ENCODE measurements at regions not wholly inside any gene's neighbourhood (a gene's known extent, or its start where the extent isn't known, plus 50 kb on each side); places are given as distances from the start of the nearest gene placed in this dataset.

DNA sequence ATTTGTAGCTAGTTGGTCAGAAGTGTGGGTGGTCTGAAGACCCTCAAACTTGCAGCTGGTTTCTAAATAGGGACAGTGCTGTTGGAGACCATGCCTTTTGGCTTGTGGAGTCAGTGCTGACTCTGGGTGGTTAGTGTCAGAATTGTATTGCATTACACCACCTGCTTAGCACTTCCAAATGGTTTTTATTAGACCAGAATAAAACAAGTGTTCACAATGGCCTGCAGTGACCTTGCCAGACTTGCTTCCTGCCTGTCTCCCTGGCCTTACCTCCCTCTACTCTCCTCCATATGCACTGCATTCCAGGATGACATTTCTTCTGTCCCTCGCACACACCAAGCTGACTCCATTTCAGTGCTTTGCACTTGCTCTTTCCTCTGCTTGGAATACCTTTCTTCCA, 72.7 kb upstream of the CNIH3 start:
- Histone ChIP-seq H2BK120ac (replicated peaks; ENCODE audit: low read depth, low read length) (no peak overlapping the region), H3K27ac (ENCODE audit: low read depth, low read length) (no peak overlapping the region), H3K14ac (ENCODE audit: insufficient read length) (no peak overlapping the region), H3K79me1 (ENCODE audit: low read depth, low read length) (no peaks in the 10 kb centered on the region), H2BK5ac (ENCODE audit: low read depth, low read length) (no peak overlapping the region), H3K23me2 (ENCODE audit: low read depth, low read length) (no peaks in the 10 kb centered on the region), H2BK15ac (ENCODE audit: low read length) (no peak overlapping the region), H3K56ac (replicated peaks; ENCODE audit: insufficient read length, low read depth, low read length) (no peak overlapping the region), H3K79me2 (ENCODE audit: control insufficient read depth in 1 of 2, insufficient read depth in 2 of 2, low read length in 2 of 2) (no peaks in the 10 kb centered on the region), H4K8ac (ENCODE audit: extremely low read depth, insufficient read depth, low read length) (no peak overlapping the region), H3K4me3 (ENCODE audit: extremely low read depth in 1 of 4, insufficient read depth in 2 of 4, low read depth in 3 of 4, low read length in 4 of 4) (no peak overlapping the region), H3K4ac (replicated peaks; ENCODE audit: insufficient read length, low read depth, low read length) (no peak overlapping the region), H4K91ac (replicated peaks; ENCODE audit: insufficient read length, low read length) (no peak overlapping the region), H3K27me3 (replicated peaks in 1 of 4; ENCODE audit: control insufficient read depth in 3 of 4, extremely low read depth in 1 of 4, insufficient read depth in 3 of 4, low read length in 3 of 4) (no peaks in the 10 kb centered on the region), H2BK20ac (ENCODE audit: low read length) (no peak overlapping the region; the same call in 1 of the 2 replicates), H3K36me3 (ENCODE audit: control insufficient read depth in 2 of 4, insufficient read depth in 4 of 4, low read length in 3 of 4) (no peaks in the 10 kb centered on the region; a peak in 1 of 8 replicates), H4K20me1 (replicated peaks in 1 of 2; ENCODE audit: control insufficient read depth in 1 of 2, insufficient read depth in 2 of 2, low read length in 2 of 2) (no peaks in the 10 kb centered on the region), H4K5ac (ENCODE audit: insufficient read length, low read depth, low read length) (no peak overlapping the region), H3K9me3 (ENCODE audit: insufficient read depth in 2 of 2, low read depth in 1 of 2, low read length in 1 of 2) (no peaks in the 10 kb centered on the region), H3K4me2 (ENCODE audit: insufficient read depth in 1 of 2, low read depth in 2 of 2, low read length in 2 of 2) (no peak overlapping the region), H2AK5ac (ENCODE audit: low read depth, low read length) (no peak overlapping the region), H3K23ac (ENCODE audit: insufficient read length) (no peak overlapping the region), H3K4me1 (replicated peaks in 1 of 4; ENCODE audit: control insufficient read depth in 3 of 4, insufficient read depth in 4 of 4, low read length in 3 of 4) (peaks cover 0 to 4% (median 0%) of the 10 kb centered on the region in 4 experiments; a peak in 1 of 7 replicates), H3K18ac (ENCODE audit: extremely low read depth, low read length) (no peak overlapping the region), H2AFZ (ENCODE audit: low read length) (0 out of 2 replicates have a peak overlapping the region, but pooled peaks have one; percentile 19), H2BK12ac (ENCODE audit: low read depth, low read length) (peak overlapping the region; percentile 28; the same call in 1 of the 2 replicates), H3K9ac (replicated peaks in 1 of 4; ENCODE audit: extremely low read depth in 1 of 4, low read depth in 3 of 4, low read length in 3 of 4) (no peak overlapping the region)
- FAIRE-seq (no peak), DNase-seq (ENCODE audit: low read depth in 1 of 2, low spot score in 2 of 2) (no peak)
- POLR2A ChIA-PET (ENCODE audit: partially characterized antibody): no interaction called here
- 73% methylated on average over 1 of the region's 1 CpG; no CpG with 5 or more reads in 1 of the 2 experiments for WGBS, 2 experiments (ENCODE audit: extremely low coverage in 1 of 2, insufficient coverage in 1 of 2, insufficient read length in 1 of 2, insufficient replicate concordance in 2 of 2, low coverage in 1 of 2, low lambda C conversion rate in 2 of 2, missing lambda C conversion rate in 1 of 2)
- CTCF ChIA-PET (ENCODE audit: partially characterized antibody): interaction anchor here (1.0 to 2.4 kb wide), 3 partner anchors 13 to 307 kb away, joined by 4 to 7 read pairs (median 5); no protein-coding TSS in a partner anchor
- TF ChIP-seq GTF2F1 (IDR thresholded peaks at IDR 0.05; ENCODE audit: borderline replicate concordance, low read depth, low read length) (no peak), TAF1 (IDR thresholded peaks at IDR 0.05; ENCODE audit: low read depth, low read length) (no peak), RFX5 (IDR thresholded peaks at IDR 0.05; ENCODE audit: borderline replicate concordance, low read depth, low read length) (no peak), SP1 (IDR thresholded peaks at IDR 0.05; ENCODE audit: low read depth, low read length) (no peak), TBP (IDR thresholded peaks at IDR 0.05; ENCODE audit: low read depth, low read length) (no peak), HDAC2 (IDR thresholded peaks at IDR 0.05; ENCODE audit: borderline replicate concordance in 1 of 2, low read depth in 2 of 2, low read length in 2 of 2) (no peak), SP2 (IDR thresholded peaks at IDR 0.05; ENCODE audit: low read length) (no peak), TAF7 (optimal IDR thresholded peaks at IDR 0.05; ENCODE audit: borderline replicate concordance, low read depth, low read length) (no peak), CREB1 (IDR thresholded peaks at IDR 0.05) (no peak)
- TF ChIP-seq, protein P1, sequence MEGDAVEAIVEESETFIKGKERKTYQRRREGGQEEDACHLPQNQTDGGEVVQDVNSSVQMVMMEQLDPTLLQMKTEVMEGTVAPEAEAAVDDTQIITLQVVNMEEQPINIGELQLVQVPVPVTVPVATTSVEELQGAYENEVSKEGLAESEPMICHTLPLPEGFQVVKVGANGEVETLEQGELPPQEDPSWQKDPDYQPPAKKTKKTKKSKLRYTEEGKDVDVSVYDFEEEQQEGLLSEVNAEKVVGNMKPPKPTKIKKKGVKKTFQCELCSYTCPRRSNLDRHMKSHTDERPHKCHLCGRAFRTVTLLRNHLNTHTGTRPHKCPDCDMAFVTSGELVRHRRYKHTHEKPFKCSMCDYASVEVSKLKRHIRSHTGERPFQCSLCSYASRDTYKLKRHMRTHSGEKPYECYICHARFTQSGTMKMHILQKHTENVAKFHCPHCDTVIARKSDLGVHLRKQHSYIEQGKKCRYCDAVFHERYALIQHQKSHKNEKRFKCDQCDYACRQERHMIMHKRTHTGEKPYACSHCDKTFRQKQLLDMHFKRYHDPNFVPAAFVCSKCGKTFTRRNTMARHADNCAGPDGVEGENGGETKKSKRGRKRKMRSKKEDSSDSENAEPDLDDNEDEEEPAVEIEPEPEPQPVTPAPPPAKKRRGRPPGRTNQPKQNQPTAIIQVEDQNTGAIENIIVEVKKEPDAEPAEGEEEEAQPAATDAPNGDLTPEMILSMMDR (IDR thresholded peaks at IDR 0.05; ENCODE audit: control extremely low read depth in 1 of 3, insufficient read depth in 1 of 3, low read depth in 1 of 3, low read length in 3 of 3): no peak
- TF ChIP-seq, protein P2, sequence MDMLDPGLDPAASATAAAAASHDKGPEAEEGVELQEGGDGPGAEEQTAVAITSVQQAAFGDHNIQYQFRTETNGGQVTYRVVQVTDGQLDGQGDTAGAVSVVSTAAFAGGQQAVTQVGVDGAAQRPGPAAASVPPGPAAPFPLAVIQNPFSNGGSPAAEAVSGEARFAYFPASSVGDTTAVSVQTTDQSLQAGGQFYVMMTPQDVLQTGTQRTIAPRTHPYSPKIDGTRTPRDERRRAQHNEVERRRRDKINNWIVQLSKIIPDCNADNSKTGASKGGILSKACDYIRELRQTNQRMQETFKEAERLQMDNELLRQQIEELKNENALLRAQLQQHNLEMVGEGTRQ (IDR thresholded peaks at IDR 0.05; ENCODE audit: low read length): no peak

All from H1 (cell line).